ENCODE measurements at regions not wholly inside any gene's neighbourhood (a gene's known extent, or its start where the extent isn't known, plus 50 kb on each side); places are given as distances from the start of the nearest gene placed in this dataset.
A peak's percentile ranks its signal among the peaks of the same experiment; 100 is the strongest.
"Not testable (repeated sequence)": the region's sequence is repeated elsewhere in the genome, so short reads cannot be mapped to it uniquely, and the experiment has no call there.

- ATAC-seq (no peak), DNase-seq (ENCODE audit: missing footprints) (no peak)
- intact Hi-C loops (cut with DNase I), result no loop called here
Measured at GRCh38 chr5:89179731-89180130, 296.7 kb upstream of the MEF2C start.

DNA sequence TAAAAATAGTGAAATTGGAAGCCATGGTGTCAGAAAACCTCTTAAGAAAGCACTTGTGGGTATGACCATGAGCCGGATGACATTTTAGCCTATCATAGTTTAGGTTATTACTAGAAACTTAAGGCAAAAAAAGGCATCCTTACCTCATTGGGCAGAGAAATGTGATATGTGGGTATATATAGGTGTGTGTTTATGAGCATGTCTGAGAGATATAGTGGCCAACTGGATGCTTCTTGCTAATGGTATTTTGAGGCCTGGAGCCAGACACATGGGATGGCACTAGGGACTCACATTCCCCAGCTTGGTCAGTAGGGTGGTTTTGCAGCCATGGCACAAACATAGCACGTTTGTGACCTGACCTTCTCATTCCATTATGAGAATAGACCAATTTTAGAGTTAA lies 295.6 kb upstream of the MEF2C start:
- DNase-seq (ENCODE audit: missing footprints), result no peak
- intact Hi-C loops (cut with DNase I), result no loop called here

GRCh38 chr5:89173528-89173927 lies 290.5 kb upstream of the MEF2C start:
- intact Hi-C loops (cut with DNase I), result no loop called here
- ATAC-seq (no peak), DNase-seq (ENCODE audit: missing footprints) (no peak)

More for the DNA sequence above, 295.6 kb upstream of the MEF2C start:
- no peak for ATAC-seq

GRCh38 chr5:89168766-89169165 lies 285.8 kb upstream of the MEF2C start:
- intact Hi-C loops (cut with DNase I), result no loop called here
- DNase-seq (ENCODE audit: missing footprints) (no peak), ATAC-seq (no peak)

DNA sequence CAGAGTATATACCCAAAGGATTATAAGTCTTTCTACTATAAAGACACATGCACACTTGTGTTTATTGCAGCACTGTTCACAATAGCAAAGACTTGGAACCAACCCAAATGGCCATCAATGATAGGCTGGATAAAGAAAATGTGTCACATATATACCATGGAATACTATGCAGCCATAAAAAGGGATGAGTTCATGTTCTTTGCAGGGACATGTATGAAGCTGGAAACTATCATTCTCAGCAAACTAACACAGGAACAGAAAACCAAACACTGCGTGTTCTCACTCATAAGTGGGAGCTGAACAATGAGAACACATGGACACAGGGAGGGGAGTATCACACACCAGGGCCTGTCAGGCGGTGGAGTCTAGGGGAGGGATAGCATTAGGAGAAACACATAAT lies 281.7 kb upstream of the MEF2C start:
- ATAC-seq; DNase-seq (ENCODE audit: missing footprints); intact Hi-C loops (cut with DNase I): not testable (repeated sequence)

DNA sequence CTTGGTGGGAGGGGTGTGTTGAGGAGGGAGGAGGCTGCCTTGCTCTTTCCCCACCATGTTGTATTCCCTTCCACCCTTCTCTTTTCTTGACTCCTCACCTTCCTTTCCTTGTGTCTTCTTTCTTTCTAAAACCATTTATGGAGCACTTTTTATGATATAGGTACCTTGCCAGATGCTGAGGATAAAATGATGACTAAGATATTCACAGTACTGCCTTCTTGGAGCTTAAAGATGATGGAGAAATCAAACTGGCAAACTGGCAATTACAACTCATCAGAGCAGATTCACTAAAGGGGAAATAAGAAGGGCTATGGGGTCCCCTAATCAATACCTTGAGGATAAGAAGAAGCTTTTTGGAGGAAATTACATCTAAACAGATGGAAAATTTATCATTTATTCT lies 273.2 kb upstream of the MEF2C start:
- intact Hi-C loops (cut with DNase I), result no loop called here
- DNase-seq (ENCODE audit: missing footprints), result no peak
- no peak for ATAC-seq

DNA sequence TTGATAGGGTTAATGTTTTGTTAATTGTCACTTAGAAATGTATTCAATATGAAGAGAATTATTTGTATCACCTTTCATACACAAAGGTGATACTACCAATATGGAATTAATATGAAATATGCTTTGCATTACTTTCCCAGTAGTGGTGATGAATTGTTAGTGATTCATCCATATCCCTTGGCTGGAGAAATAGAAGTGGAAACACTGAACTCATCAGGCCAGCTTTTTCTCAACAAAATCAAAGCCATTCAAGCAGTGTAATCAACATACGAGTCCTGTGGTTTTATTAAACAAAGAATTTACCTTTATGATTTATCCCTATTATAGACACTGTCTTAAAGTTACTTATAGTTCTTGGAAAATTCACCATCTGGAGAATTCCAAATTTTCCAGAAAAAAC lies 264.0 kb upstream of the MEF2C start:
- no peak for ATAC-seq
- DNase-seq (ENCODE audit: missing footprints), result no peak
- intact Hi-C loops (cut with DNase I), result no loop called here

DNA sequence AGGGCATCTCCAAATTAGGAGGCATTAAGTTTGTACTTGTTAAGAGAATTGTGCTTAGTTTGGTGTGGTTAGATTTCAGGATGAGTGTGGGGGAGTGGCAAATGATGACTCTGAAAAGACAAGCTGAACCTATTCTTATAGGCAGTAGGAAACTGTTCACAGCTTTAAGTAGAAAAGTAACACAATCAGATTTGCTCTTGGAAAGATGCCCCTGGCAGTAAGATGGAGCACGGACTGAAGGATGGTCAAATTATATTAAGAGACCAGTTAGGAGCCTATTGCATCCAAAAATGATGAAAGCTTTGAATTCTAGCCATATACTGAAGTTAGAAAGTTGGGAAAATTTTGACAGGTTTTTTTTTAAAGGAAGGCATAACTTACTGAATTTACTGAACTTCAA lies 254.2 kb upstream of the MEF2C start:
- no peak for ATAC-seq
- intact Hi-C loops (cut with DNase I), result no loop called here
- no peak for DNase-seq (ENCODE audit: missing footprints)

GRCh38 chr5:89133975-89134374 lies 251.0 kb upstream of the MEF2C start:
- ATAC-seq, result no peak
- intact Hi-C loops (cut with DNase I), result no loop called here
- DNase-seq (ENCODE audit: missing footprints), result no peak

DNA sequence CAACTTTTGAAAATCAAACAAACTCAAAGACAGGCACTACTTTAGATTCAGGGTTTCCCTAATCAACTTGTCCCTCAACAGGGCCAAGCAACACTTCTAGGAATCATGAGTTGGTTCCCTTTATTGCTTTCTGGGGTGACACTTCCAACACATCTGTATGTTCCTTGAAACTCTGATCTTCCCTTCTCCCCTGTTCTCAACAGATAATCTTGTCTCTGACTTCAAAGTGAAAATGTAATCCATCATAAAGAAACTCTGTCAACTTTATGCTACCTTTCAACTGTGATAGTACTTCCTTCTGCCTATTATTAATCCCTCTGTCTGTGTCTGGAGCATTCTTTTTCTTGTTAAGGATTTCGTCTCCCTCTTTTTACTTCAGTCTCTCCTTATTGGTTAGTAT lies 250.1 kb upstream of the MEF2C start:
- DNase-seq (ENCODE audit: missing footprints) (no peak), ATAC-seq (no peak)
- intact Hi-C loops (cut with DNase I), result no loop called here

DNA sequence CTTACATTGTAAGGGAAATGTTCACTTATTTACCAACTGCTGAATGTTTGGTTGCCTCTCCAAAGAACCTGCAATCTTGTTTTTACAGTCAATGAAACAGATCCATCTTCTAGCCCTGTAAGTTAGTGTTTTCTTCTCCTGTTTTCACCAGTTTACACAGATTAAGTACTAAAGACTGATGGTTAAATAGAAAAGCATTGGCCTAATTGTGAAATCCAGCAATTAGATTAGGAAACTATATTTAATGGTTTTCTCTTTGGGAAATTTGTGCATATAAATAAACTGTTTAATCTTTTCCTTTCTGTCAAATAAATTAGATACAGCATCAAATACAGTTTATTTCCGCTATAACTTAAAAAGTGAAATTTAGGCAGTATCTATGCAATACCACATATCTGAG lies 247.9 kb upstream of the MEF2C start:
- no peak for ATAC-seq
- intact Hi-C loops (cut with DNase I), result no loop called here
- no peak for DNase-seq (ENCODE audit: missing footprints)

DNA sequence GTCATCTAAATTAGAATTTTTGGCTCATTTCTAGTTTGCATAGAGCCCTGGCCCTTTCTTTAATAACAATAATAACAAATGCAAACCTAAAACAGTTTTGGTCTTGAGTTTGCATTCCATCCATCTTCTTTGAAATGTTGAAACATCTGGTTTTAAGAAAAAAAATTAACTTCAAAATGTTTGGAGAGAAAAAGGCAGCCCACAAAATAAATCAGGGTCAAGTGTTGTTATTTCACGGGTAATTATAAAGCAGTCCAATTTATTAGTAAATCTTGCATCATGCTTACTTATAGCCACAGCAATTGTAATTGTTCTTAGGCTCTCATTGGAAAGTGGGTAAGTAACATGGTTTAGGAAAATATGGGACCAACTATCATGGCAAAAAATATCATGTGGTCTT lies 247.0 kb upstream of the MEF2C start:
- intact Hi-C loops (cut with DNase I), result no loop called here
- no peak for ATAC-seq

DNA sequence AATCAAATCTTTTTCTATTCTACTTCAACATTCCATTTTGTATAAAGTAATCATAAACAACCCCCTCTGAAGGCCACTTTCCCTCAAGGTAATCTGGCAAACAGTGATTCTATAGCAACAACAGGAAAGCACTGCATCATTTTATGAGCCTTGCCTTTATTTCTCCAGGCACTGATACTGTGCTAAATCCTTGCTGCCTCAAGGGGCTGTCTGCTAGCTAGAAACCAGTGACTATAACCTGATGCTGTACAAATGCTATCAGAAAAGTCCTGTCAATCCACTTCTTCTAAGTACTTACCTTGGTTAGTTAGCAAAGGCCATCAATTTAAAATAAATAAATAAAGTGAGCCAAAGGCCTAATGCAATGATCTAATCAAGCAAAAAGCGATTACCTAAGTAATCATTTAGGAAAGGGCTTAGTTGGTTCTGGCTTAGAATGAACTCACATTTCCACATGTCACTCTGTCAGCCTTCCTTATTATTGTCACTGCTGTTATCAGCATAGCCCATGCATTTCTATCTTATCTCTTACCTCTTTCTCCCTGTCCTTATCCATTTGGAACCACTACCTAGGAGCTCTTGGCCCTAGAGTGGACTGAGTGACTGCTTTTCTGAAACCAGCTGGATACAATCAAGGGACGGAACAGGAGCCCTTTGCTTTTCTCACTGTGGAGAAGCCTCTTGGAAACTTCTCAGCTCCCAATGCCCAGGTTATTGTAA lies 246.1 kb upstream of the MEF2C start:
- intact Hi-C loops (cut with DNase I), result no loop called here
- DNase-seq (ENCODE audit: missing footprints), result no peak
- no peak for ATAC-seq

More for the DNA sequence above, 247.0 kb upstream of the MEF2C start:
- DNase-seq (ENCODE audit: missing footprints), result no peak

DNA sequence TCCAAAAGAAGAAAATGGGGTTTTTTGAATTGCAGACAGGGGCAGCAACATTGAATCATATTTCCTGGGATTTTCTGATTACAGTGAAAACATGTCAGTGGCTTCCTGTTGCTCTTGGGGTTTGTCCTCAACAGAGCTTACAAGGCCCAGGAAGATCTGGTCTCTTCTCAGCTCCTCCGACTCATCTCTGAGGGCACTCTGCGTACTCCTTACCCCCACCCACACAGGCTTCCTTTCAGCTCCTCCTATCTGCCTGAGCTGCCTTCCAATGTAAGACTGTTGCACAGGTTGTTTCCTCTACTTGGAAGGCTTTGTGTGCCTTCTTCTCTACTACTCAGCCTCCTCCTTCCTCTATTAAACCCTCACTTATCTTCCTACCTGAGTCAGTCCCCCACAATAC lies 245.1 kb upstream of the MEF2C start:
- ATAC-seq, result no peak
- no peak for DNase-seq (ENCODE audit: missing footprints)
- intact Hi-C loops (cut with DNase I), result no loop called here

DNA sequence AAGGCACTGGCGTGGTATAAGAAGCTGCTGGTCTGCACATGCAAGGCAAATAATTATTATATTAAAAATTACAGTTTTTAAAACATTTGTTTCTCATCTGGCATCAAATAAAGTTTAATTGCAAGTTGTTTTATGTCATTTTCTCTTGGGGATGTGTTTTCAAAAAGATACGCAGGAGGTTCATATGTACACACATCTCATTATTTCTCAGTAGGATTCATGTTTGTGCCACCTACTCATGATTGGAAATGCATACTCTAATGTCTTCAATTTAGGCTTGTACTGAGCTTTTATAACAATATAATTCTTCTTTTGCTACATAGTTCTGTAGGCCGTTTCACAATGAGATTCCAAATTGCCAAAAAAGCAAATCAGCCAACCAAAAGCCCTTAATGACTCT lies 244.2 kb upstream of the MEF2C start:
- no peak for ATAC-seq
- DNase-seq (ENCODE audit: missing footprints), result no peak

DNA sequence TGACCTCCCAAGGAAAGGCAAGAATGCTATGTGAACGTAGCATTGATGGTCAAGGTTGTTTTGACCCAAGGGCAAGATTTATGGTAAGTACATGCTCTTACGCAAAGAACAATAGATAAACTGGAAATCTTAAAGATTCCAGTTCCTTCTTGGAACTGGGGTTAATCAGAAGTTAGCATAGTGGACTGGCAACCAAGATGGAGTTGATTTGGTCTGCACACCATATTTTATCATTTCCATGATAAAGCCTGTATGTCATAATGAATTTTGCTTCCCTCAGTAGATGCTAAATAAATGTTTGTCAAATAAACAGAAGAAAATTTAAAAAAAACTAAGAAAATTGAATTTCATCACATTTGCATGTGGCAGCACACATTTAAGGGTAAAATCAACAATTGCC lies 242.4 kb upstream of the MEF2C start:
- intact Hi-C loops (cut with DNase I), result no loop called here
- DNase-seq (ENCODE audit: missing footprints) (no peak), ATAC-seq (no peak)

More for the DNA sequence above, 244.2 kb upstream of the MEF2C start:
- intact Hi-C loops (cut with DNase I), result no loop called here

DNA sequence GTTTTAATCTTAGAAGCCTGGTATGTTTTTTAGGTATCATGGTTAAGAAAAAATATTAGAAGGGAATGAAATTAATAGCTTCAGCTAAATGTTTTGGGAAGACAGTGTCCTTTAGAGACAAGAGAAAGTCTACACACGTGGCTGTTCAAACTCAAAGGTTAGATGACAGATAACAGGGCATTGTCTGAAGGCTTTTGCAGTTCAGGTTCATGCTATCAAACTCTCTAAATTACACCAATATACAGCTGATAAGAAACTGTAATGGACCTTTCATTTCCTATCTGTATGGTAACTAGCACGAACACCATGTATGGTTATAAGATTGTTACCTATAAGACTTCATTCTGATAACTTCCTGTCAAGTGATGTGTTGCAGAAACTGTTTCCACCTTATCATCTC lies 240.6 kb upstream of the MEF2C start:
- ATAC-seq (no peak), DNase-seq (ENCODE audit: missing footprints) (no peak)
- intact Hi-C loops (cut with DNase I), result no loop called here

- DNase-seq (ENCODE audit: missing footprints) (peak; percentile 18), ATAC-seq (peak; percentile 63)
- intact Hi-C loops (cut with DNase I), result no loop called here
Measured at GRCh38 chr5:89120719-89121118, 237.7 kb upstream of the MEF2C start.

- peak; percentile 37 for DNase-seq (ENCODE audit: missing footprints)
- intact Hi-C loops (cut with DNase I), result no loop called here
- no peak for ATAC-seq
Measured at GRCh38 chr5:89117124-89117644, 234.2 kb upstream of the MEF2C start.

GRCh38 chr5:89110916-89111646 lies 228.1 kb upstream of the MEF2C start:
- intact Hi-C loops (cut with DNase I), result no loop called here
- DNase-seq (ENCODE audit: missing footprints) (no peak), ATAC-seq (no peak)

Data from Right ventricle myocardium inferior (tissue), 1 donor.